Cardiac fibroblast (primary cell): ENCODE measurements at regions not wholly inside any gene's neighbourhood (a gene's known extent, or its start where the extent isn't known, plus 50 kb on each side); places are given as distances from the start of the nearest gene placed in this dataset.

Experiments
- DNase-seq, 2 donors: peaks; one replicate each; pipeline versions ENCODE4 v3.0.0 to v3.0.0-alpha.2; 2010; ENCODE audit warnings: low read depth in 2 of 2
- H3K4me3 ChIP-seq, 2 donors: replicated peaks in 1 of 2; 1 replicate in 1 of 2; 2 replicates in 1 of 2; pipeline ENCODE4 v1.5.1; 2011; ENCODE audit warnings: low read depth in 2 of 2, low read length in 2 of 2, mild to moderate bottlenecking in 2 of 2, moderate library complexity in 1 of 2
- TF ChIP-seq, protein P1 (sequence below): IDR thresholded peaks from one replicate; pipeline ENCODE4 v1.5.1; 2011; ENCODE audit warnings: low read depth, mild to moderate bottlenecking, low read length, inconsistent platforms

DNA sequence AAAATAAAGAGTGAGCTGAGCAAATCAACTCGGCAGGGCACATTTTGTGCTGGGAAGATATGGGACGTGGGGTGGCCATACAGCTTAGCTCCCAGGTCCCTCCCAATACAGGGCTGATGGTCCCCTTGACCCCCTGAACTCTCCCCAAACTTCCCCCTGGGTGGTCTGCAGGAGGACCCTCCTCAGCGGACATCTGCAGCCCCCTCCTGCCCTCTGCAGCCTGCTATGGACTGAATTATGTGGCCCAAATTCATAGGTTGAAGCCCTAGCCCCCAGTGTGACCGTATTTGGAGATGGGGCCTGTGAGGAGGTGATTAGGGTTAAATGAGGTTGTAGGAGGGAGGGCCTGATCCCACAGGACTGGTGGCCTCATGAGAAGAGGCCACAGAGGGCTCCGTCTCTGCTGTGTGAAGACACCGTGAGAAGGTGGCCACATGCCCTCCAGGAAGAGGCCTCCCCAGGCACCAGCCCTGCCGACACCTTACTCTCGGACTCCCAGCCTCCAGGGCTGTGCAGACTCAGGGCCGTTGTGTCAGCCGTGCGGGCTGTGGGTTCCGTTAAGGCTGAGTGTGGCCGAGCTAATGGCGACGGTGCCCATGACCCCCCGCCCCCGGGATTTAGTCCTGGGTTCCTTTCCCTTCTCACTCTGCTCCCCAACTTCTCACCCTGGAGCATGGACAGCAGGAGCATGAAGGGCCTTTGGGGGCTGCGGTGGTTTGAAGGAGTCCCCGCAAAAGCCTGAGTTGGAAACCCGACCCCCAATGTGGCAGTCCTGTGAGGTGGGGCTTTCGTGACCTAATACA, 1042.8 kb downstream of the BRD1 start:
- H3K4me3 ChIP-seq = no peak overlapping the region
- no peak for DNase-seq
- TF ChIP-seq, protein P1, sequence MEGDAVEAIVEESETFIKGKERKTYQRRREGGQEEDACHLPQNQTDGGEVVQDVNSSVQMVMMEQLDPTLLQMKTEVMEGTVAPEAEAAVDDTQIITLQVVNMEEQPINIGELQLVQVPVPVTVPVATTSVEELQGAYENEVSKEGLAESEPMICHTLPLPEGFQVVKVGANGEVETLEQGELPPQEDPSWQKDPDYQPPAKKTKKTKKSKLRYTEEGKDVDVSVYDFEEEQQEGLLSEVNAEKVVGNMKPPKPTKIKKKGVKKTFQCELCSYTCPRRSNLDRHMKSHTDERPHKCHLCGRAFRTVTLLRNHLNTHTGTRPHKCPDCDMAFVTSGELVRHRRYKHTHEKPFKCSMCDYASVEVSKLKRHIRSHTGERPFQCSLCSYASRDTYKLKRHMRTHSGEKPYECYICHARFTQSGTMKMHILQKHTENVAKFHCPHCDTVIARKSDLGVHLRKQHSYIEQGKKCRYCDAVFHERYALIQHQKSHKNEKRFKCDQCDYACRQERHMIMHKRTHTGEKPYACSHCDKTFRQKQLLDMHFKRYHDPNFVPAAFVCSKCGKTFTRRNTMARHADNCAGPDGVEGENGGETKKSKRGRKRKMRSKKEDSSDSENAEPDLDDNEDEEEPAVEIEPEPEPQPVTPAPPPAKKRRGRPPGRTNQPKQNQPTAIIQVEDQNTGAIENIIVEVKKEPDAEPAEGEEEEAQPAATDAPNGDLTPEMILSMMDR = no peak

GRCh38 chr22:48783821-48784266, 1043.8 kb downstream of the BRD1 start:
- DNase-seq = no peak
- H3K4me3 ChIP-seq = no peak overlapping the region
- TF ChIP-seq, protein P1 = no peak

DNA sequence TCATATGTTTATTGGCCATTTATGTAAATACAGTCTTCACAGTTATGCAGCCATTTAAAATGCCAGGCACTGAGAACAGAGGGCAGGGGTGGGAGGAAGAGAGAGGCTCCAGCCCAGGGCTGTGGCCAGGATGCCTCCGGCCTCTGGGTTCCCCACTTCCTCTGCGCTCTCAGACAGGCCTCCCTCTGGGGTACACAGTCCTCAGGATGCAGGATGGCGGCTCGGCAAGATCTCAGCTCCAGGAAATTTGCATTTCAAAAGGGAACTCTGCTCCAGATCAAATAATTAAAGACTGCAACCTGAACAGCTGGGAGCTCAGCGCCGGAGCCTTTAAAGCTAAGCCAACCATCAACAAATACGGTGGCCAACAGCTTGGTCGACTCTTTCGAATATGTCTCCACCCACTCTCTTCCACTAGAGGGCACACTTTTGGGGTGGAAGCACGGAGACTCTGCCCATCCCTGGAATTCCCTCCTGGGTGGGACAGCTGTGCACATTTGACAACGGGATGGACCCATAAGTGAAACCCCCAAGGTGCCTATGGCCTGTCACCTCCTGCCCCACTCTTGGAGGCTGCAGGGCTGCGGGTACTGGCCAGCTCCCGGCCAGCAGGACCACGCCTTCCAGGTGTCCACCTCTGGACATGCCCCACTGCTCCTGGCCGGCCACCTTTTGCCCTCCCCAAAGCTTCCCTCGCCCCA, 1044.7 kb downstream of the BRD1 start:
- no peak overlapping the region for H3K4me3 ChIP-seq
- TF ChIP-seq, protein P1 = no peak
- no peak for DNase-seq

GRCh38 chr22:48782326-48782725, 1045.3 kb downstream of the BRD1 start:
- no peak for DNase-seq
- H3K4me3 ChIP-seq = no peak overlapping the region
- TF ChIP-seq, protein P1 = no peak

DNA sequence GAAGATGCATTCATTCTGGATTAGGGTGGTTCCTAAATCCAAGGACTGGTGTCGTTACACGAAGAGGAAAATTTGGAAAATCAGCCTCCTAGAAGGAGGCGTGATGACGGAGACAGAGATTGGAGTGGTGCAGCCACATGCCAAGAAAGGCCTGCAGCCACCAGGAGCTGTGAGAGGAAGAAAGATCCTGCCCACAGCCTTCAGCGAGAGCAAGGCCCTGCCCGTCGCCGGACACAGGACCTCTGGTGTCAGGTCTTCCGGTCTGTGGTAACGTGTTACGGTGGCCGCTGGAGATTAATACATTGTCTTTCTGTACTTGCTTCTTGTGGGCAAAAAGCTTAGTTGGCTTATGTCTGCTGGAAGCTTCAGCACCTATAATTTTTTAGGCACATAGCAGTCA, 1045.8 kb downstream of the BRD1 start:
- H3K4me3 ChIP-seq = no peak overlapping the region
- TF ChIP-seq, protein P1 = no peak
- no peak for DNase-seq

- DNase-seq = no peak
- TF ChIP-seq, protein P1 = no peak
- no peak overlapping the region for H3K4me3 ChIP-seq
Measured at GRCh38 chr22:48781391-48781790, 1046.3 kb downstream of the BRD1 start.
